CD4-positive, alpha-beta T cell (primary cell): ENCODE measurements at regions not wholly inside any gene's neighbourhood (a gene's known extent, or its start where the extent isn't known, plus 50 kb on each side); places are given as distances from the start of the nearest gene placed in this dataset.

Experiments used
- ATAC-seq: fragments of 200-7000 bp; cut with Tn5 transposase; one replicate; pipeline ENCODE4 v1.10.0; 2022; ENCODE audit warnings: mild to moderate bottlenecking; ENCODE audit not compliant: poor library complexity
- CTCF ChIA-PET: fragments of 350-600 bp; sonication (Branson Sonifier 250); formaldehyde crosslinking; loops from one replicate; lab custom pipeline; 2021; ENCODE audit warnings: antibody characterized with exemption, inconsistent platforms; lab: Charles Lee
- POLR2A ChIA-PET: fragments of 350-600 bp; sonication (Branson Sonifier 250); formaldehyde crosslinking; loops from one replicate; lab custom pipeline; 2021; ENCODE audit warnings: antibody characterized with exemption, inconsistent platforms; lab: Charles Lee
- DNase-seq, 14 experiments: peaks; one replicate each; pipeline ENCODE4 v3.0.0-alpha.2; 2013 to 2020; ENCODE audit warnings: mixed read lengths in 2 of 14
- H3K27ac ChIP-seq, 2 donors: one replicate each; pipeline versions ENCODE4 v1.5.1 to v1.7.0; 2013; ENCODE audit warnings: low read length in 2 of 2, low read depth in 1 of 2, mild to moderate bottlenecking in 1 of 2
- H3K27me3 ChIP-seq, 2 experiments: 1 replicate in 1 of 2; 2 replicates in 1 of 2; pipeline versions ENCODE4 v1.6.1 to v1.7.0; 2013; ENCODE audit warnings: low read length in 2 of 2, control low read depth in 1 of 2, mild to moderate bottlenecking in 1 of 2, moderate library complexity in 1 of 2; ENCODE audit not compliant: insufficient read depth in 2 of 2, control insufficient read depth in 1 of 2
- H3K36me3 ChIP-seq: one replicate; pipeline ENCODE4 v1.6.1; 2013; ENCODE audit warnings: low read length, control low read depth; ENCODE audit not compliant: insufficient read depth
- H3K4me1 ChIP-seq: one replicate; pipeline ENCODE4 v1.6.1; 2013; ENCODE audit warnings: low read length, control low read depth; ENCODE audit not compliant: insufficient read depth
- H3K4me3 ChIP-seq: one replicate; pipeline ENCODE4 v1.5.1; 2013; ENCODE audit warnings: mild to moderate bottlenecking, low read length, moderate library complexity
- H3K9me3 ChIP-seq, 2 experiments: 1 replicate in 1 of 2; 2 replicates in 1 of 2; pipeline versions ENCODE4 v1.6.1 to v1.7.0; 2013; ENCODE audit warnings: low read length in 2 of 2, mild to moderate bottlenecking in 2 of 2, control low read depth in 1 of 2, moderate library complexity in 1 of 2; ENCODE audit not compliant: control insufficient read depth in 1 of 2, insufficient read depth in 1 of 2
- H3K27ac Mint-ChIP-seq: one replicate; pipeline ENCODE4 v1.8.0; 2020; ENCODE audit warnings: mixed read lengths
- H3K27me3 Mint-ChIP-seq: one replicate; pipeline ENCODE4 v1.8.0; 2021; ENCODE audit warnings: mixed read lengths
- H3K36me3 Mint-ChIP-seq: one replicate; pipeline ENCODE4 v1.8.0; 2021; ENCODE audit warnings: low read depth, mixed read lengths
- H3K4me1 Mint-ChIP-seq: one replicate; pipeline ENCODE4 v1.8.0; 2021; ENCODE audit warnings: low read depth, mixed read lengths
- H3K4me3 Mint-ChIP-seq: one replicate; pipeline ENCODE4 v1.8.0; 2020; ENCODE audit warnings: mild to moderate bottlenecking, mixed read lengths
- H3K9me3 Mint-ChIP-seq: one replicate; pipeline ENCODE4 v1.8.0; 2020; ENCODE audit warnings: mixed read lengths
- intact Hi-C, 2 experiments: fragments of 100-400 bp; cut with DNase I in 1 of 2; cut with micrococcal nuclease in 1 of 2; formaldehyde crosslinking; loops; one replicate each; pipeline versions ENCODE4 v1.15.1 to v1.9.0; 2023 to 2025; cut with DNase I, micrococcal nuclease
- TF ChIP-seq, protein P1 (sequence below): fragments of 200-600 bp; IDR thresholded peaks from one replicate; pipeline ENCODE4 v1.8.0; 2022; ENCODE audit warnings: antibody characterized with exemption, mild to moderate bottlenecking

DNA sequence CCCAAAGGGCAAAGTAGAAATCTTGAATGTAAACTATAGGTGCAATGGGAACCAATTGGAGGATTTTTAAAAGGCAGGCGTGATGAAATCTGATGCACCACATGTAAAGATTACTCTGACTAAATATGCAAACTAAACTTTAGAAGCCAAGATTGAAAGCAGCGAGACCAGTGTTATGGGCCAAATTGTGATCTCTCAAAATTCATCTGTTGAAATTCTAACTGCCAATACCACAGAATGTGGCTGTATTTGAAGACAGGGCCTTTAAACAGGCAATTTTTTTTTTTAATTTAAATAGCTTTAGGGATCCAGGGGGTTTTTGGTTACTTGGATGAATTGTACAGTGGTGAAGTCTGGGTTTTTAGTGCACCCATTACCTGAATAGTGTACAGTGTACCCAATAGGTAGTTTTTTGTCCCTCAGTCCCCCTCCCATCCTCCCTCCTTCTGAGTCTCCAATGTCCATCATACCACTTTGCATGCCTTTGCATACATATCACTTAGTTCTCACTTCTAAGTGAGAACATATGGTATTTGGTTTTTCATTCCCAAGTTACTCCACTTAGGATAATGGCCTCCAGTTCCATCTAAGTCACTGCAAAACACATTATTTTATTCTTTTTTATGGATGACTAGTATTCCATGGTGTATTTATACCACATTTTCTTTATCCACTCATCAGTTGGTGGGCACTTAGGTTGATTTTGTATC, 69.7 kb downstream of the DRD1 start:
- POLR2A ChIA-PET = no interaction called here
- no peak overlapping the region for H3K27ac Mint-ChIP-seq
- peaks cover 64% of the 10 kb centered on the region for H3K27me3 Mint-ChIP-seq

DNA sequence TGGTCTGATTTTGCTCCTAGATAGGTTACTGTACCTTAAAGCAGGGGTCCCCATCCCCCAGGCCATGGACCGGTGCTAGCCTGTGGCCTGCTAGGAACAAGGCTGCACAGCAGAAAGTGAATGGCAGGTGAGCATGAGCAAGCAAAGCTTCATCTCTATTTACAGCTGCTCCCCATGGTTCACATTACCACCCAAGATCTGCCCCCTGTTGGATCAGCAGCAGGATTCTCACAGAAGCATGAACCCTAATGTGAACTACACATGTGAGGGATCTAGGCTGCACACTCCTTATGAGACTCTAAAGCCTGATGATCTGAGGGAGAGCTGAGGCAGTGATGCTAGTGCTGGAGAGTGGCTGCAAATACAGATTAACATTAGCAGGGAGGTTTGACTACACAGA, 78.1 kb downstream of the DRD1 start:
- no peaks in the 10 kb centered on the region for H3K4me1 ChIP-seq
- H3K27ac ChIP-seq = no peak overlapping the region
- ATAC-seq (no peak), DNase-seq (no peak)
- Mint-ChIP-seq H3K27me3 (peaks cover 64% of the 10 kb centered on the region), H3K9me3 (no peaks in the 10 kb centered on the region), H3K36me3 (no peaks in the 10 kb centered on the region), H3K27ac (no peak overlapping the region), H3K4me1 (no peaks in the 10 kb centered on the region), H3K4me3 (no peak overlapping the region)
- POLR2A ChIA-PET = no interaction called here
- no peak overlapping the region for H3K4me3 ChIP-seq
- H3K9me3 ChIP-seq = peaks cover 0 to 4% of the 10 kb centered on the region in 2 experiments
- no peaks in the 10 kb centered on the region for H3K36me3 ChIP-seq
- peaks cover 3 to 5% of the 10 kb centered on the region in 2 experiments for H3K27me3 ChIP-seq
- CTCF ChIA-PET = no interaction called here
- intact Hi-C loops = no loop called here
- TF ChIP-seq, protein P1, sequence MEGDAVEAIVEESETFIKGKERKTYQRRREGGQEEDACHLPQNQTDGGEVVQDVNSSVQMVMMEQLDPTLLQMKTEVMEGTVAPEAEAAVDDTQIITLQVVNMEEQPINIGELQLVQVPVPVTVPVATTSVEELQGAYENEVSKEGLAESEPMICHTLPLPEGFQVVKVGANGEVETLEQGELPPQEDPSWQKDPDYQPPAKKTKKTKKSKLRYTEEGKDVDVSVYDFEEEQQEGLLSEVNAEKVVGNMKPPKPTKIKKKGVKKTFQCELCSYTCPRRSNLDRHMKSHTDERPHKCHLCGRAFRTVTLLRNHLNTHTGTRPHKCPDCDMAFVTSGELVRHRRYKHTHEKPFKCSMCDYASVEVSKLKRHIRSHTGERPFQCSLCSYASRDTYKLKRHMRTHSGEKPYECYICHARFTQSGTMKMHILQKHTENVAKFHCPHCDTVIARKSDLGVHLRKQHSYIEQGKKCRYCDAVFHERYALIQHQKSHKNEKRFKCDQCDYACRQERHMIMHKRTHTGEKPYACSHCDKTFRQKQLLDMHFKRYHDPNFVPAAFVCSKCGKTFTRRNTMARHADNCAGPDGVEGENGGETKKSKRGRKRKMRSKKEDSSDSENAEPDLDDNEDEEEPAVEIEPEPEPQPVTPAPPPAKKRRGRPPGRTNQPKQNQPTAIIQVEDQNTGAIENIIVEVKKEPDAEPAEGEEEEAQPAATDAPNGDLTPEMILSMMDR = no peak

More for the DNA sequence above, 69.7 kb downstream of the DRD1 start:
- H3K9me3 Mint-ChIP-seq = no peaks in the 10 kb centered on the region
- CTCF ChIA-PET = no interaction called here
- intact Hi-C loops = no loop called here
- H3K4me3 ChIP-seq = no peak overlapping the region
- H3K4me1 ChIP-seq = no peaks in the 10 kb centered on the region
- H3K36me3 Mint-ChIP-seq = no peaks in the 10 kb centered on the region
- H3K9me3 ChIP-seq = no peaks in the 10 kb centered on the region
- no peaks in the 10 kb centered on the region for H3K4me1 Mint-ChIP-seq
- peaks cover 0 to 15% of the 10 kb centered on the region in 2 experiments for H3K27me3 ChIP-seq
- TF ChIP-seq, protein P1 = no peak
- no peak for ATAC-seq
- no peak for DNase-seq
- no peak overlapping the region for H3K27ac ChIP-seq
- H3K4me3 Mint-ChIP-seq = no peak overlapping the region
- no peaks in the 10 kb centered on the region for H3K36me3 ChIP-seq

DNA sequence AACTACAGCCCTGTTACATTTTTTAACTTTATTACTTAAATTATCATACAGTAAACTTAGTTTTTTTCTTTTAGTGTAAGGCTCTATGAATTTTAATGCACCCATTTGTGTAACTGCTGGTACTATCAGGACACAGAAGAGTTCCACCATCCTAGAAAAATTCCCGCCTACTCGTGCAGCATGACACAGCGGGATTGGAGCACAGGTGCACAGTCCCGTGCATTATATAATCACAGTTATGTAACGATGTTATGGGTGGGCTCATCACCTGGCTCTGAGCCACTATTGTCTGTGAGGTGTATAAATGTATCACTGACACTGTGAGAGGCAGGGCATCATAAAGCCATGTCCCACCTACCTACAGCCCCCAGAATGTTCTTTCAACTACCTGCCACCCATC, 80.7 kb downstream of the DRD1 start:
- CTCF ChIA-PET = no interaction called here
- Mint-ChIP-seq H3K27ac (no peak overlapping the region), H3K36me3 (no peaks in the 10 kb centered on the region), H3K9me3 (no peaks in the 10 kb centered on the region), H3K4me3 (no peak overlapping the region), H3K4me1 (no peaks in the 10 kb centered on the region), H3K27me3 (peaks cover 50% of the 10 kb centered on the region)
- DNase-seq (no peak), ATAC-seq (no peak)
- POLR2A ChIA-PET = no interaction called here
- intact Hi-C loops = no loop called here
- H3K27ac ChIP-seq = no peak overlapping the region
- H3K27me3 ChIP-seq = peaks cover 2 to 3% of the 10 kb centered on the region in 2 experiments
- TF ChIP-seq, protein P1 = no peak
- H3K4me3 ChIP-seq = no peak overlapping the region
- H3K4me1 ChIP-seq = no peaks in the 10 kb centered on the region
- H3K36me3 ChIP-seq = no peaks in the 10 kb centered on the region
- peaks cover 0 to 4% of the 10 kb centered on the region in 2 experiments for H3K9me3 ChIP-seq
